ENCODE measurements at regions not wholly inside any gene's neighbourhood (a gene's known extent, or its start where the extent isn't known, plus 50 kb on each side); places are given as distances from the start of the nearest gene placed in this dataset.

- no peak for DNase-seq
Observed at GRCh38 chr3:146895026-146895749, 290.0 kb upstream of the PLSCR5 start.

- no peak for DNase-seq
Observed at GRCh38 chr3:146894406-146894805, 289.3 kb upstream of the PLSCR5 start.

GRCh38 chr3:146892041-146892440 lies 286.9 kb upstream of the PLSCR5 start:
- DNase-seq: no peak

- no peak for DNase-seq
Observed at GRCh38 chr3:146889626-146890025, 284.5 kb upstream of the PLSCR5 start.

GRCh38 chr3:146888176-146888575 lies 283.0 kb upstream of the PLSCR5 start:
- no peak for DNase-seq

- no peak for DNase-seq
Observed at GRCh38 chr3:146884721-146885120, 279.6 kb upstream of the PLSCR5 start.

- no peak for DNase-seq
Observed at GRCh38 chr3:146884296-146884695, 279.1 kb upstream of the PLSCR5 start.

GRCh38 chr3:146883288-146883687 lies 278.1 kb upstream of the PLSCR5 start:
- DNase-seq: no peak

- DNase-seq: no peak
Observed at GRCh38 chr3:146881966-146882760, 277.0 kb upstream of the PLSCR5 start.

GRCh38 chr3:146881356-146881755 lies 276.2 kb upstream of the PLSCR5 start:
- DNase-seq: no peak

GRCh38 chr3:146873748-146874147 lies 268.6 kb upstream of the PLSCR5 start:
- DNase-seq: no peak

- DNase-seq: no peak
Observed at GRCh38 chr3:146865175-146865755, 260.1 kb upstream of the PLSCR5 start.

- no peak for DNase-seq
Observed at GRCh38 chr3:146861262-146861661, 256.1 kb upstream of the PLSCR5 start.

- no peak for DNase-seq
Observed at GRCh38 chr3:146854523-146854922, 249.4 kb upstream of the PLSCR5 start.

- no peak for DNase-seq
Observed at GRCh38 chr3:146851665-146852064, 246.5 kb upstream of the PLSCR5 start.

- DNase-seq: no peak
Observed at GRCh38 chr3:146845361-146845760, 240.2 kb upstream of the PLSCR5 start.

GRCh38 chr3:146843476-146843875 lies 238.3 kb upstream of the PLSCR5 start:
- no peak for DNase-seq

GRCh38 chr3:146839727-146840375 lies 234.7 kb upstream of the PLSCR5 start:
- peak; percentile 21 for DNase-seq

GRCh38 chr3:146838221-146838620 lies 233.1 kb upstream of the PLSCR5 start:
- DNase-seq: no peak

GRCh38 chr3:146834917-146835316 lies 229.8 kb upstream of the PLSCR5 start:
- DNase-seq: peak; percentile 21

GRCh38 chr3:146832857-146833458 lies 227.8 kb upstream of the PLSCR5 start:
- DNase-seq: no peak

- DNase-seq: no peak
Observed at GRCh38 chr3:146831659-146832058, 226.5 kb upstream of the PLSCR5 start.

GRCh38 chr3:146830231-146830630 lies 225.1 kb upstream of the PLSCR5 start:
- DNase-seq: no peak
